Endodermal cell (in vitro differentiated cells): ENCODE measurements at regions not wholly inside any gene's neighbourhood (a gene's known extent, or its start where the extent isn't known, plus 50 kb on each side); places are given as distances from the start of the nearest gene placed in this dataset.

Source experiments
- DNase-seq: peaks from one replicate; pipeline ENCODE4 v3.0.0-alpha.2; 2017
- H3K27ac ChIP-seq: 2 replicates; pipeline ENCODE4 v1.5.1; 2013; ENCODE audit warnings: mild to moderate bottlenecking, low read depth, low read length, moderate library complexity
- H3K27me3 ChIP-seq: 2 replicates; pipeline ENCODE4 v1.6.1; 2013; ENCODE audit warnings: mild to moderate bottlenecking, low read length, moderate library complexity; ENCODE audit not compliant: insufficient read depth, control insufficient read depth, poor library complexity, severe bottlenecking
- H3K36me3 ChIP-seq: 2 replicates; pipeline ENCODE4 v1.7.0; 2013; ENCODE audit warnings: mild to moderate bottlenecking, low read length, moderate library complexity; ENCODE audit not compliant: control insufficient read depth, insufficient read depth
- H3K4me1 ChIP-seq: one replicate; pipeline ENCODE4 v1.7.0; 2013; ENCODE audit warnings: low read length; ENCODE audit not compliant: control insufficient read depth, insufficient read depth
- H3K4me3 ChIP-seq: 2 replicates; pipeline ENCODE4 v1.5.1; 2013; ENCODE audit warnings: mild to moderate bottlenecking, low read length, moderate library complexity
- H3K9ac ChIP-seq: 2 replicates; pipeline ENCODE4 v1.6.1; 2013; ENCODE audit warnings: mild to moderate bottlenecking, low read length, moderate library complexity; ENCODE audit not compliant: poor library complexity, severe bottlenecking; ENCODE audit errors: extremely low read depth
- H3K9me3 ChIP-seq: 2 replicates; pipeline ENCODE4 v1.6.1; 2013; ENCODE audit warnings: mild to moderate bottlenecking, low read length, moderate library complexity; ENCODE audit not compliant: control insufficient read depth
- H3K27ac Mint-ChIP-seq: 2 replicates; pipeline ENCODE4 v1.8.0; 2020; ENCODE audit warnings: mixed read lengths
- H3K27me3 Mint-ChIP-seq: 2 replicates; pipeline ENCODE4 v1.8.0; 2021; ENCODE audit warnings: mild to moderate bottlenecking, mixed read lengths; ENCODE audit not compliant: insufficient read depth
- H3K36me3 Mint-ChIP-seq: 2 replicates; pipeline ENCODE4 v1.8.0; 2020; ENCODE audit warnings: low read depth, mixed read lengths
- H3K4me1 Mint-ChIP-seq: 2 replicates; pipeline ENCODE4 v1.8.0; 2020; ENCODE audit warnings: mixed read lengths
- H3K4me3 Mint-ChIP-seq: 2 replicates; pipeline ENCODE4 v1.8.0; 2020; ENCODE audit warnings: mild to moderate bottlenecking, moderate library complexity, mixed read lengths
- H3K9me3 Mint-ChIP-seq: 2 replicates; pipeline ENCODE4 v1.8.0; 2020; ENCODE audit warnings: mild to moderate bottlenecking, mixed read lengths
- CTCF ChIP-seq: fragments of 200-600 bp; sonication (generic); conservative IDR thresholded peaks from 2 replicates; pipeline ENCODE4 v1.5.0; 2021; ENCODE audit warnings: antibody characterized with exemption, mild to moderate bottlenecking
- WGBS, 2 experiments: methylation state at CpG; one replicate each; pipeline versions ENCODE4 v1.1.5 to v1.1.7; 2013; ENCODE audit warnings: missing lambda C conversion rate in 2 of 2, mixed read lengths in 1 of 2; ENCODE audit not compliant: insufficient coverage in 1 of 2, insufficient read length in 1 of 2; 5-methylcytosine and 5-hydroxymethylcytosine counted together

DNA sequence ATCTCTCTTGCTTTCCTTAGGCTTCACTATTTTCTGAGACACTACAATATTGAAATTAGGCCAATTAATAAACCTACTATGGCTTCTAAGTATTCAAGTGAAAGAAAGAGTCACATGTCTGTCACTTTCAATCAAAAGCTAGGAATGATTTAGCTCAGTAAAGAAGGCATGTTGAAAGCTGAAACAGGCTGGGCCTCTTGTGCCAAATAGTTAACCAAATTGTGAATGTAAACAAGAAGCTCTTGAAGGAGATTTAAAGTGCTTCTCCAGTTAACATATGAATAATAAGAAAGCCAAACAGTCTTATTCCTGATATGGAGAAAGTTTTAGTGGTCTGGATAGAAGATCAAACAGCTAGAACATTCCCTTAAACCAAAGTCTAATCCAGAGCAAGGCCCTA is 236.3 kb downstream of the OTOR start:
- no peaks in the 10 kb centered on the region for H3K4me1 ChIP-seq
- no peaks in the 10 kb centered on the region for H3K36me3 ChIP-seq
- H3K9ac ChIP-seq, result no peak overlapping the region
- no peak overlapping the region for H3K4me3 ChIP-seq
- H3K9me3 Mint-ChIP-seq, result peaks cover 15% of the 10 kb centered on the region
- DNase-seq, result no peak
- H3K4me3 Mint-ChIP-seq, result no peak overlapping the region
- no peak overlapping the region for H3K27ac Mint-ChIP-seq
- H3K27ac ChIP-seq, result no peak overlapping the region
- no peaks in the 10 kb centered on the region for H3K27me3 Mint-ChIP-seq
- peaks cover 7% of the 10 kb centered on the region for H3K9me3 ChIP-seq
- H3K27me3 ChIP-seq, result no peaks in the 10 kb centered on the region
- no peak for TF ChIP-seq CTCF
- peaks cover 13% of the 10 kb centered on the region for H3K4me1 Mint-ChIP-seq
- no peaks in the 10 kb centered on the region for H3K36me3 Mint-ChIP-seq

GRCh38 chr20:17003170-17003870 is 223.5 kb upstream of the PCSK2 start:
- no peak for DNase-seq
- no peak overlapping the region for H3K27ac ChIP-seq
- no peak overlapping the region for H3K9ac ChIP-seq
- H3K27me3 Mint-ChIP-seq, result no peaks in the 10 kb centered on the region
- H3K36me3 ChIP-seq, result no peaks in the 10 kb centered on the region
- no peaks in the 10 kb centered on the region for H3K4me1 ChIP-seq
- no peaks in the 10 kb centered on the region for H3K36me3 Mint-ChIP-seq
- H3K9me3 ChIP-seq, result no peaks in the 10 kb centered on the region
- no peak overlapping the region for H3K4me3 ChIP-seq
- no peak overlapping the region for H3K27ac Mint-ChIP-seq
- no peak for TF ChIP-seq CTCF
- H3K4me3 Mint-ChIP-seq, result no peak overlapping the region
- WGBS, 2 experiments, result 85 to 94% methylated on average over 7 of the region's 7 CpGs
- H3K27me3 ChIP-seq, result no peaks in the 10 kb centered on the region
- H3K9me3 Mint-ChIP-seq, result no peaks in the 10 kb centered on the region
- no peaks in the 10 kb centered on the region for H3K4me1 Mint-ChIP-seq

DNA sequence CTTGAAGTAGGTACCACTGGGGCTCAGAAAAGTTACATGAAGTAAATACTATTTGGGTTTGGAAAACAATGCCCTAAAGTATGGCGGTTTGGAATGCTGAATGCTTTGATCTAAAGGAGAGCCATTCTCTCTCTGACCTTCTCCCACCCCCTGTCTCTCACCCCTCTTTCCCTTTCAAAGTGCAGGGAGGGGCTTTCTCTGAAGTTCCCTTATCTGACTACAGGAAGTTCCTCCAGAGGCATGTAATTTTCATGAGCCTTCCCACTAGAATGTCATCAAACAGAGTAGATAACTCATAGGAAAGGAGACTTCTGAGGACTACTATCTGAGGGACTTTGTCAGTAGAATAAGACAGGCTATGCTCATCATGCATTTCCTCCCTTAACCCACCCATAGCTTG is 216.7 kb upstream of the PCSK2 start:
- Mint-ChIP-seq H3K36me3 (no peaks in the 10 kb centered on the region), H3K27ac (no peak overlapping the region), H3K27me3 (no peaks in the 10 kb centered on the region), H3K9me3 (no peaks in the 10 kb centered on the region), H3K4me1 (peaks cover 6% of the 10 kb centered on the region), H3K4me3 (no peak overlapping the region)
- no peak for TF ChIP-seq CTCF
- DNase-seq, result no peak
- Histone ChIP-seq H3K4me1 (no peaks in the 10 kb centered on the region), H3K36me3 (no peaks in the 10 kb centered on the region), H3K4me3 (no peak overlapping the region), H3K9me3 (peaks cover 5% of the 10 kb centered on the region), H3K27me3 (no peaks in the 10 kb centered on the region), H3K9ac (no peak overlapping the region), H3K27ac (no peak overlapping the region)
- 50% methylated on average over 1 of the region's 1 CpG; no CpG with 5 or more reads in 1 of the 2 experiments for WGBS, 2 experiments
